ENCODE measurements at regions not wholly inside any gene's neighbourhood (a gene's known extent, or its start where the extent isn't known, plus 50 kb on each side); places are given as distances from the start of the nearest gene placed in this dataset.

- TF ChIP-seq CTCF (IDR thresholded peaks at IDR 0.05; ENCODE audit: low read length): no peak
- TF ChIP-seq EZH2phosphoT487 (IDR thresholded peaks at IDR 0.05; ENCODE audit: low read length): no peak
Measured at GRCh38 chr17:74088934-74089329, 114.5 kb upstream of the RPL38 start.

All from MM.1S (cell line).